ENCODE measurements at regions not wholly inside any gene's neighbourhood (a gene's known extent, or its start where the extent isn't known, plus 50 kb on each side); places are given as distances from the start of the nearest gene placed in this dataset.

DNA sequence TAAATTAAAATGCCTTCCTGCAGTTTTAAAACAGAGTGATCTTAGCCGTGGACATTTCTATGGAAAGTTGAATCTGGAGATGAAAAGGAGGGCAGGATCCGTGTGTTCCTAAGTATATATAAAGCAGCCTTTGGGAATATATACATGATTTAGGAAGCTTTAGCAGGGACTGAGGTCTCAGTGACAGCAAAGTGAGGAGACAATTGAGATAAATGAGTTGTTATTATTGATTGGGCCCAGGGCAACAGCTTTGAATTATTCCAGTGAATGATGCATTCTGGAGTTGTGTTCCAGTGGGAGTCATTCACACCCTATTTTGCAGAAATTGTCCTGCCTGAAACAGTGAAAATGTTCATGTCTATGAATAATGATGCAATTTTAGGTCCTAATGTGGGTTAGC, 281.4 kb downstream of the BCHE start:
- no peak for ATAC-seq (ENCODE audit: low read depth)
- ChIA-PET CTCF (no interaction called here), POLR2A (ENCODE audit: unreplicated experiment) (no interaction called here)

More for the DNA sequence above, 281.4 kb downstream of the BCHE start:
- Histone ChIP-seq H3K23ac (ENCODE audit: low read depth, low read length) (no peak overlapping the region), H2BK120ac (ENCODE audit: low read depth, low read length) (no peak overlapping the region), H3K4ac (ENCODE audit: low read depth, low read length) (no peak overlapping the region), H3K36me3 (ENCODE audit: control insufficient read depth, insufficient read depth, low read length) (no peaks in the 10 kb centered on the region), H3K18ac (ENCODE audit: low read depth, low read length) (no peak overlapping the region), H2BK15ac (ENCODE audit: low read depth, low read length) (no peak overlapping the region), H3K14ac (replicated peaks; ENCODE audit: low read depth, low read length) (no peak overlapping the region), H3K27me3 (ENCODE audit: control insufficient read depth, insufficient read depth, low read length) (no peaks in the 10 kb centered on the region), H2AK9ac (replicated peaks; ENCODE audit: low read depth, low read length, poor library complexity) (no peak overlapping the region), H3K56ac (ENCODE audit: extremely low read depth, insufficient read depth, low read length) (no peak overlapping the region), H2AK5ac (ENCODE audit: low read depth, low read length) (no peak overlapping the region), H4K91ac (ENCODE audit: insufficient read depth, low read depth, low read length) (no peak overlapping the region), H3K79me1 (ENCODE audit: low read depth in 1 of 2, low read length in 2 of 2) (no peaks in the 10 kb centered on the region), H3K9me1 (ENCODE audit: insufficient read depth, low read length) (no peaks in the 10 kb centered on the region), H3K27ac (ENCODE audit: insufficient read depth, low read length) (no peak overlapping the region), H2BK20ac (ENCODE audit: low read depth, low read length) (no peak overlapping the region), H4K5ac (ENCODE audit: low read depth, low read length) (no peak overlapping the region), H4K20me1 (ENCODE audit: insufficient read depth, low read length) (no peaks in the 10 kb centered on the region), H2BK5ac (ENCODE audit: low read depth, low read length, poor library complexity, severe bottlenecking) (no peak overlapping the region), H3K9ac (ENCODE audit: low read depth, low read length) (no peak overlapping the region), H3K4me2 (ENCODE audit: low read depth, low read length) (no peak overlapping the region), H3K9me3 (ENCODE audit: control insufficient read depth, insufficient read depth, low read length) (no peaks in the 10 kb centered on the region; the same call in 1 of the 2 replicates), H3K4me1 (ENCODE audit: control insufficient read depth, insufficient read depth, low read length) (no peaks in the 10 kb centered on the region), H2AFZ (replicated peaks; ENCODE audit: low read length, poor library complexity) (no peak overlapping the region), H4K8ac (ENCODE audit: low read depth in 2 of 2, low read length in 2 of 2) (no peak overlapping the region), H3K4me3 (ENCODE audit: insufficient read depth, low read depth, low read length) (no peak overlapping the region)
- dilution Hi-C loops (cut with HindIII; ENCODE audit: low sequenced_read_pairs, unreplicated experiment) (no loop called here), in situ Hi-C loops (cut with MboI; ENCODE audit: low sequenced_read_pairs) (no loop called here), intact Hi-C loops (cut with micrococcal nuclease) (no loop called here)
- 33% methylated on average over 1 of the region's 2 CpGs; no CpG with 5 or more reads in 1 of the 2 experiments for WGBS, 2 experiments (ENCODE audit: extremely low coverage in 2 of 2, insufficient read length in 1 of 2)
- no peak for DNase-seq
- no TSS peak for BruUV-seq (replicated peaks)
- no peak for TF ChIP-seq CHD1 (IDR thresholded peaks at IDR 0.05; ENCODE audit: low read depth, low read length)
- no peak for TF ChIP-seq POLR2A (IDR thresholded peaks at IDR 0.05; ENCODE audit: low read depth, low read length)
- no peak for TF ChIP-seq MXI1 (IDR thresholded peaks at IDR 0.05; ENCODE audit: borderline replicate concordance, low read depth, low read length)
- TF ChIP-seq FOS (IDR thresholded peaks at IDR 0.05; ENCODE audit: low read depth, low read length) = no peak
- no peak for TF ChIP-seq CEBPB (IDR thresholded peaks at IDR 0.05; ENCODE audit: low read depth, low read length)
- no peak for TF ChIP-seq RFX5 (IDR thresholded peaks at IDR 0.05; ENCODE audit: low read depth, low read length)
- no peak for TF ChIP-seq USF2 (IDR thresholded peaks at IDR 0.05; ENCODE audit: low read depth, low read length)
- no peak for TF ChIP-seq SMC3 (IDR thresholded peaks at IDR 0.05; ENCODE audit: low read depth, low read length)
- TF ChIP-seq BHLHE40 (IDR thresholded peaks at IDR 0.05; ENCODE audit: low read depth, low read length) = no peak
- no peak for TF ChIP-seq ELK1 (IDR thresholded peaks at IDR 0.05; ENCODE audit: borderline replicate concordance, low read depth, low read length)
- TF ChIP-seq MAZ (IDR thresholded peaks at IDR 0.05; ENCODE audit: borderline replicate concordance, low read depth, low read length) = no peak

Measured in IMR-90 (cell line).